22Rv1 (cell line): ENCODE measurements at regions not wholly inside any gene's neighbourhood (a gene's known extent, or its start where the extent isn't known, plus 50 kb on each side); places are given as distances from the start of the nearest gene placed in this dataset.

Experiments
- ZFX ChIP-seq: fragments of 450-650 bp; IDR thresholded peaks from 2 replicates; pipeline ENCODE4 v1.6.1; 2017; ENCODE audit warnings: antibody characterized with exemption, borderline replicate concordance
- TF ChIP-seq, protein P1 (sequence below): fragments of 450-650 bp; IDR thresholded peaks from 2 replicates; pipeline ENCODE4 v1.5.1; 2017; ENCODE audit warnings: mild to moderate bottlenecking

DNA sequence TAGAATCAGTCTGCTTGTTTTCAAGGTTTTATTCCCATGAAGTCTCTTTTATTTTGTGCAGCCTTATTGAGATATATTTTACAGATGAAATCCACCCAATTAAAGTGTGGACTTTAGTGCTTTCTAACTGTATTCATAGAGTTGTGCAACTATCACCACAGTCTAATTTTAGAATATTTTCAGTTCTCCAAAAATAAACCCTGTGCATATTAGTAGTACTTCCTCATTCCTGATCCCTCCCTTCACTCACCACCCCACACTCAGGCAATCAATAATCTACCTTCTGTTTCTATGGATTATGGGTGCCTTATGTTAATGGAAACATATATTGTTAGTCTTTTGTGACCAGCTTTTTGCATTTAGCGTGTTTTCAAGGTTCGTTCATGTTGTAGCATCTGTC is 185.7 kb upstream of the TMEM72 start:
- TF ChIP-seq, protein P1, sequence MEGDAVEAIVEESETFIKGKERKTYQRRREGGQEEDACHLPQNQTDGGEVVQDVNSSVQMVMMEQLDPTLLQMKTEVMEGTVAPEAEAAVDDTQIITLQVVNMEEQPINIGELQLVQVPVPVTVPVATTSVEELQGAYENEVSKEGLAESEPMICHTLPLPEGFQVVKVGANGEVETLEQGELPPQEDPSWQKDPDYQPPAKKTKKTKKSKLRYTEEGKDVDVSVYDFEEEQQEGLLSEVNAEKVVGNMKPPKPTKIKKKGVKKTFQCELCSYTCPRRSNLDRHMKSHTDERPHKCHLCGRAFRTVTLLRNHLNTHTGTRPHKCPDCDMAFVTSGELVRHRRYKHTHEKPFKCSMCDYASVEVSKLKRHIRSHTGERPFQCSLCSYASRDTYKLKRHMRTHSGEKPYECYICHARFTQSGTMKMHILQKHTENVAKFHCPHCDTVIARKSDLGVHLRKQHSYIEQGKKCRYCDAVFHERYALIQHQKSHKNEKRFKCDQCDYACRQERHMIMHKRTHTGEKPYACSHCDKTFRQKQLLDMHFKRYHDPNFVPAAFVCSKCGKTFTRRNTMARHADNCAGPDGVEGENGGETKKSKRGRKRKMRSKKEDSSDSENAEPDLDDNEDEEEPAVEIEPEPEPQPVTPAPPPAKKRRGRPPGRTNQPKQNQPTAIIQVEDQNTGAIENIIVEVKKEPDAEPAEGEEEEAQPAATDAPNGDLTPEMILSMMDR: no peak
- TF ChIP-seq ZFX: no peak
